Smooth muscle cell (in vitro differentiated cells): ENCODE measurements at regions not wholly inside any gene's neighbourhood (a gene's known extent, or its start where the extent isn't known, plus 50 kb on each side); places are given as distances from the start of the nearest gene placed in this dataset.

Experiments
- DNase-seq: peaks from one replicate; lab custom pipeline; 2025; ENCODE audit not compliant: unreplicated experiment; lab: John Stamatoyannopoulos, UW
- H2AFZ ChIP-seq: fragments of 200-600 bp; sonication (generic); 2 replicates; pipeline ENCODE4 v1.6.0; 2016; ENCODE audit warnings: antibody characterized with exemption, low read depth, mild to moderate bottlenecking
- H3F3A ChIP-seq: fragments of 200-600 bp; sonication (generic); 2 replicates; pipeline ENCODE4 v1.6.0; 2017; ENCODE audit warnings: antibody characterized with exemption, low read depth
- H3K27ac ChIP-seq: fragments of 200-600 bp; sonication (generic); 2 replicates; pipeline ENCODE4 v1.5.1; 2016; ENCODE audit warnings: low read depth, mild to moderate bottlenecking
- H3K27me3 ChIP-seq: fragments of 200-600 bp; sonication (generic); 2 replicates; pipeline ENCODE4 v1.6.1; 2016; ENCODE audit warnings: low read depth, mild to moderate bottlenecking
- H3K36me3 ChIP-seq: fragments of 200-600 bp; sonication (generic); 2 replicates; pipeline ENCODE4 v1.5.1; 2016; ENCODE audit warnings: low read depth
- H3K4me1 ChIP-seq: fragments of 200-600 bp; sonication (generic); 2 replicates; pipeline ENCODE4 v1.5.1; 2016; ENCODE audit warnings: low read depth
- H3K4me2 ChIP-seq: fragments of 200-600 bp; sonication (generic); 2 replicates; pipeline ENCODE4 v1.6.0; 2016; ENCODE audit warnings: mild to moderate bottlenecking
- H3K4me3 ChIP-seq: fragments of 200-600 bp; sonication (generic); 2 replicates; pipeline ENCODE4 v1.5.1; 2016; ENCODE audit warnings: mild to moderate bottlenecking
- H3K79me2 ChIP-seq: fragments of 200-600 bp; sonication (generic); 2 replicates; pipeline ENCODE4 v1.6.0; 2016; ENCODE audit warnings: low read depth, mild to moderate bottlenecking
- H3K9ac ChIP-seq: fragments of 200-600 bp; sonication (generic); 2 replicates; pipeline ENCODE4 v1.6.0; 2016; ENCODE audit warnings: low read depth
- H3K9me3 ChIP-seq: fragments of 200-600 bp; sonication (generic); replicated peaks from 2 replicates; pipeline ENCODE4 v1.5.1; 2016; ENCODE audit warnings: low read depth
- H4K20me1 ChIP-seq: fragments of 200-600 bp; sonication (generic); 2 replicates; pipeline ENCODE4 v1.6.0; 2016; ENCODE audit warnings: low read depth
- CTCF ChIP-seq: fragments of 200-600 bp; sonication (generic); IDR thresholded peaks from 2 replicates; pipeline ENCODE4 v1.5.1; 2017; ENCODE audit warnings: borderline replicate concordance, mild to moderate bottlenecking, antibody characterized with exemption; ENCODE audit not compliant: insufficient read depth, poor library complexity, severe bottlenecking
- WGBS: methylation state at CpG from one replicate; pipeline ENCODE4 v1.1.7; 2016; ENCODE audit warnings: low lambda C conversion rate; 5-methylcytosine and 5-hydroxymethylcytosine counted together

- Histone ChIP-seq H3K4me1 (no peaks in the 10 kb centered on the region), H3K27me3 (peaks cover 26% of the 10 kb centered on the region), H3K4me3 (no peak overlapping the region), H3K79me2 (no peaks in the 10 kb centered on the region), H3K27ac (no peak overlapping the region), H4K20me1 (no peaks in the 10 kb centered on the region), H3K9me3 (no peaks in the 10 kb centered on the region), H3F3A (no peaks in the 10 kb centered on the region), H3K4me2 (no peak overlapping the region), H2AFZ (no peak overlapping the region), H3K9ac (no peak overlapping the region), H3K36me3 (no peaks in the 10 kb centered on the region)
- TF ChIP-seq CTCF = no peak
- WGBS = 56% methylated on average over 1 of the region's 1 CpG
- DNase-seq = no peak
Observed at GRCh38 chr12:88970740-88971139, 381.6 kb downstream of the DUSP6 start.

GRCh38 chr12:88969127-88969526 is 383.2 kb downstream of the DUSP6 start:
- no peak overlapping the region for H3K4me3 ChIP-seq
- peaks cover 24% of the 10 kb centered on the region for H3K27me3 ChIP-seq
- H2AFZ ChIP-seq = no peak overlapping the region
- no peaks in the 10 kb centered on the region for H3K9me3 ChIP-seq
- H4K20me1 ChIP-seq = no peaks in the 10 kb centered on the region
- no peaks in the 10 kb centered on the region for H3K4me1 ChIP-seq
- TF ChIP-seq CTCF = no peak
- no peaks in the 10 kb centered on the region for H3K36me3 ChIP-seq
- H3K9ac ChIP-seq = no peak overlapping the region
- H3F3A ChIP-seq = no peaks in the 10 kb centered on the region
- DNase-seq = no peak
- H3K79me2 ChIP-seq = no peaks in the 10 kb centered on the region
- no peak overlapping the region for H3K27ac ChIP-seq
- H3K4me2 ChIP-seq = no peak overlapping the region
- 95% methylated on average over 5 of the region's 5 CpGs for WGBS

GRCh38 chr12:88960213-88960878 is 380.1 kb upstream of the KITLG start:
- Histone ChIP-seq H3K79me2 (no peaks in the 10 kb centered on the region), H3K4me3 (no peak overlapping the region), H3K9me3 (no peaks in the 10 kb centered on the region), H3K27me3 (peaks cover 44% of the 10 kb centered on the region), H2AFZ (no peak overlapping the region), H3K4me1 (peaks cover 16% of the 10 kb centered on the region), H3K36me3 (no peaks in the 10 kb centered on the region), H4K20me1 (no peaks in the 10 kb centered on the region), H3F3A (no peaks in the 10 kb centered on the region), H3K9ac (no peak overlapping the region), H3K27ac (no peak overlapping the region), H3K4me2 (no peak overlapping the region)
- whole genome bisulfite sequencing = 89% methylated on average over 2 of the region's 2 CpGs
- no peak for TF ChIP-seq CTCF
- DNase-seq = no peak

- Histone ChIP-seq H3K9me3 (no peaks in the 10 kb centered on the region), H2AFZ (no peak overlapping the region)
Observed at GRCh38 chr12:88958946-88959345, 378.7 kb upstream of the KITLG start.

More at GRCh38 chr12:88958946-88959345, 378.7 kb upstream of the KITLG start:
- DNase-seq = no peak
- Histone ChIP-seq H3K9ac (no peak overlapping the region), H3K4me1 (peaks cover 16% of the 10 kb centered on the region), H3K27ac (no peak overlapping the region), H4K20me1 (no peaks in the 10 kb centered on the region), H3F3A (no peaks in the 10 kb centered on the region), H3K27me3 (peaks cover 56% of the 10 kb centered on the region), H3K4me2 (no peak overlapping the region), H3K79me2 (no peaks in the 10 kb centered on the region), H3K36me3 (no peaks in the 10 kb centered on the region), H3K4me3 (no peak overlapping the region)
- no peak for TF ChIP-seq CTCF
